CD4-positive, alpha-beta T cell (primary cell): ENCODE measurements at regions not wholly inside any gene's neighbourhood (a gene's known extent, or its start where the extent isn't known, plus 50 kb on each side); places are given as distances from the start of the nearest gene placed in this dataset.

Experiments
- ATAC-seq: fragments of 200-7000 bp; cut with Tn5 transposase; one replicate; pipeline ENCODE4 v1.10.0; 2022; ENCODE audit warnings: mild to moderate bottlenecking; ENCODE audit not compliant: poor library complexity
- CTCF ChIA-PET: fragments of 350-600 bp; sonication (Branson Sonifier 250); formaldehyde crosslinking; loops from one replicate; lab custom pipeline; 2021; ENCODE audit warnings: antibody characterized with exemption, inconsistent platforms; lab: Charles Lee
- POLR2A ChIA-PET: fragments of 350-600 bp; sonication (Branson Sonifier 250); formaldehyde crosslinking; loops from one replicate; lab custom pipeline; 2021; ENCODE audit warnings: antibody characterized with exemption, inconsistent platforms; lab: Charles Lee
- DNase-seq, 14 experiments: peaks; one replicate each; pipeline ENCODE4 v3.0.0-alpha.2; 2013 to 2020; ENCODE audit warnings: mixed read lengths in 2 of 14
- H3K27ac ChIP-seq, 2 donors: one replicate each; pipeline versions ENCODE4 v1.5.1 to v1.7.0; 2013; ENCODE audit warnings: low read length in 2 of 2, low read depth in 1 of 2, mild to moderate bottlenecking in 1 of 2
- H3K27me3 ChIP-seq, 2 experiments: 1 replicate in 1 of 2; 2 replicates in 1 of 2; pipeline versions ENCODE4 v1.6.1 to v1.7.0; 2013; ENCODE audit warnings: low read length in 2 of 2, control low read depth in 1 of 2, mild to moderate bottlenecking in 1 of 2, moderate library complexity in 1 of 2; ENCODE audit not compliant: insufficient read depth in 2 of 2, control insufficient read depth in 1 of 2
- H3K36me3 ChIP-seq: one replicate; pipeline ENCODE4 v1.6.1; 2013; ENCODE audit warnings: low read length, control low read depth; ENCODE audit not compliant: insufficient read depth
- H3K4me1 ChIP-seq: one replicate; pipeline ENCODE4 v1.6.1; 2013; ENCODE audit warnings: low read length, control low read depth; ENCODE audit not compliant: insufficient read depth
- H3K4me3 ChIP-seq: one replicate; pipeline ENCODE4 v1.5.1; 2013; ENCODE audit warnings: mild to moderate bottlenecking, low read length, moderate library complexity
- H3K9me3 ChIP-seq, 2 experiments: 1 replicate in 1 of 2; 2 replicates in 1 of 2; pipeline versions ENCODE4 v1.6.1 to v1.7.0; 2013; ENCODE audit warnings: low read length in 2 of 2, mild to moderate bottlenecking in 2 of 2, control low read depth in 1 of 2, moderate library complexity in 1 of 2; ENCODE audit not compliant: control insufficient read depth in 1 of 2, insufficient read depth in 1 of 2
- H3K27ac Mint-ChIP-seq: one replicate; pipeline ENCODE4 v1.8.0; 2020; ENCODE audit warnings: mixed read lengths
- H3K27me3 Mint-ChIP-seq: one replicate; pipeline ENCODE4 v1.8.0; 2021; ENCODE audit warnings: mixed read lengths
- H3K36me3 Mint-ChIP-seq: one replicate; pipeline ENCODE4 v1.8.0; 2021; ENCODE audit warnings: low read depth, mixed read lengths
- H3K4me1 Mint-ChIP-seq: one replicate; pipeline ENCODE4 v1.8.0; 2021; ENCODE audit warnings: low read depth, mixed read lengths
- H3K4me3 Mint-ChIP-seq: one replicate; pipeline ENCODE4 v1.8.0; 2020; ENCODE audit warnings: mild to moderate bottlenecking, mixed read lengths
- H3K9me3 Mint-ChIP-seq: one replicate; pipeline ENCODE4 v1.8.0; 2020; ENCODE audit warnings: mixed read lengths
- intact Hi-C, 2 experiments: fragments of 100-400 bp; cut with DNase I in 1 of 2; cut with micrococcal nuclease in 1 of 2; formaldehyde crosslinking; loops; one replicate each; pipeline versions ENCODE4 v1.15.1 to v1.9.0; 2023 to 2025; cut with DNase I, micrococcal nuclease
- TF ChIP-seq, protein P1 (sequence below): fragments of 200-600 bp; IDR thresholded peaks from one replicate; pipeline ENCODE4 v1.8.0; 2022; ENCODE audit warnings: antibody characterized with exemption, mild to moderate bottlenecking

DNA sequence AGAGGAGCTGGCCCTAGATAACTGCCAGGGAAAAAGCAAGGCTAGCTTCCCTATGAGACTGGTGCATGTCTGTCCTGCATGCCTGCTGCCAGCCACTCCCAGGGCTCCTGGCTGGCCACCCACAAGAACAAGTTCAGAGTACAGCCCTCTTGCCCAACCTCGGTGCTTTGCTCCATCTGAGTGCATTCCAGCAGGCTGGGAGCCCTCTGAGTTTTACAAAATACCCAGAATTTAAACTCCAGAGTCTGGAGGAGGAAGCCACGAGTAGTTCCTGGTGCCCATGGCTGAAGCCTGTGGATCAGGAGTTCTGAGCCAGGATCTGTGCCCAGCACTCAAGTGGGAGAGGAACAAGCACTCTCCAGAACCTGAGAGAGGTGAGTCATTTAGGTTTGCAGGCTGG is 111.6 kb downstream of the MAGEE2 start:
- Histone ChIP-seq H3K9me3 (peaks cover 0 to 4% of the 10 kb centered on the region in 2 experiments), H3K36me3 (no peaks in the 10 kb centered on the region), H3K27me3 (no peaks in the 10 kb centered on the region), H3K27ac (no peak overlapping the region), H3K4me1 (no peaks in the 10 kb centered on the region), H3K4me3 (no peak overlapping the region)
- no peaks in the 10 kb centered on the region for H3K4me1 Mint-ChIP-seq
- POLR2A ChIA-PET = no interaction called here
- H3K27ac Mint-ChIP-seq = no peak overlapping the region
- CTCF ChIA-PET = no interaction called here
- no peak for DNase-seq
- H3K4me3 Mint-ChIP-seq = no peak overlapping the region
- no peaks in the 10 kb centered on the region for H3K27me3 Mint-ChIP-seq
- ATAC-seq = no peak
- H3K36me3 Mint-ChIP-seq = no peaks in the 10 kb centered on the region
- no peaks in the 10 kb centered on the region for H3K9me3 Mint-ChIP-seq
- intact Hi-C loops = no loop called here
- TF ChIP-seq, protein P1, sequence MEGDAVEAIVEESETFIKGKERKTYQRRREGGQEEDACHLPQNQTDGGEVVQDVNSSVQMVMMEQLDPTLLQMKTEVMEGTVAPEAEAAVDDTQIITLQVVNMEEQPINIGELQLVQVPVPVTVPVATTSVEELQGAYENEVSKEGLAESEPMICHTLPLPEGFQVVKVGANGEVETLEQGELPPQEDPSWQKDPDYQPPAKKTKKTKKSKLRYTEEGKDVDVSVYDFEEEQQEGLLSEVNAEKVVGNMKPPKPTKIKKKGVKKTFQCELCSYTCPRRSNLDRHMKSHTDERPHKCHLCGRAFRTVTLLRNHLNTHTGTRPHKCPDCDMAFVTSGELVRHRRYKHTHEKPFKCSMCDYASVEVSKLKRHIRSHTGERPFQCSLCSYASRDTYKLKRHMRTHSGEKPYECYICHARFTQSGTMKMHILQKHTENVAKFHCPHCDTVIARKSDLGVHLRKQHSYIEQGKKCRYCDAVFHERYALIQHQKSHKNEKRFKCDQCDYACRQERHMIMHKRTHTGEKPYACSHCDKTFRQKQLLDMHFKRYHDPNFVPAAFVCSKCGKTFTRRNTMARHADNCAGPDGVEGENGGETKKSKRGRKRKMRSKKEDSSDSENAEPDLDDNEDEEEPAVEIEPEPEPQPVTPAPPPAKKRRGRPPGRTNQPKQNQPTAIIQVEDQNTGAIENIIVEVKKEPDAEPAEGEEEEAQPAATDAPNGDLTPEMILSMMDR = no peak

DNA sequence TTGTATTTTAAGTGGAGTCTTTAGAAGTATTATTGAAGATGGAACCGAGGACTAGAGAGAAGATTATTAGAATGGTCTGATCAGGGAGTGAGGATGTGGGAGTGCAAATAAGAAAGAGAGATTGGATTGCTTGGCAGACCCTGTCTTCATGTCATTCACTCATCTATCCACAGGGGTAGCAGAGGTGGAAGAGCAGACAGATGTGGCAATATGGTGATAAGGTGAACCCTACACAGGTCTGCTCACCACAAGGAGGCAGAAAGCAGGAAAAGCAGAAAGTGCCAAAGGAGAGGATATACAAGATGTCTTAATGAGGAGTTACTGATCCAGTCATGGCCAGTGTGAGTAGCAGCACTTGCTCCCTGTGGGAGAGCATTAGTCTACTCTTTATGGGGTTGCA is 129.4 kb downstream of the MAGEE2 start:
- intact Hi-C loops = no loop called here
- Mint-ChIP-seq H3K36me3 (peaks cover 7% of the 10 kb centered on the region), H3K4me3 (no peak overlapping the region), H3K27me3 (no peaks in the 10 kb centered on the region), H3K27ac (no peak overlapping the region), H3K9me3 (no peaks in the 10 kb centered on the region), H3K4me1 (no peaks in the 10 kb centered on the region)
- ATAC-seq (no peak), DNase-seq (no peak)
- H3K9me3 ChIP-seq = no peaks in the 10 kb centered on the region
- H3K4me3 ChIP-seq = no peak overlapping the region
- H3K36me3 ChIP-seq = no peaks in the 10 kb centered on the region
- no peaks in the 10 kb centered on the region for H3K27me3 ChIP-seq
- POLR2A ChIA-PET = no interaction called here
- TF ChIP-seq, protein P1 = no peak
- CTCF ChIA-PET = no interaction called here
- no peaks in the 10 kb centered on the region for H3K4me1 ChIP-seq
- no peak overlapping the region for H3K27ac ChIP-seq

DNA sequence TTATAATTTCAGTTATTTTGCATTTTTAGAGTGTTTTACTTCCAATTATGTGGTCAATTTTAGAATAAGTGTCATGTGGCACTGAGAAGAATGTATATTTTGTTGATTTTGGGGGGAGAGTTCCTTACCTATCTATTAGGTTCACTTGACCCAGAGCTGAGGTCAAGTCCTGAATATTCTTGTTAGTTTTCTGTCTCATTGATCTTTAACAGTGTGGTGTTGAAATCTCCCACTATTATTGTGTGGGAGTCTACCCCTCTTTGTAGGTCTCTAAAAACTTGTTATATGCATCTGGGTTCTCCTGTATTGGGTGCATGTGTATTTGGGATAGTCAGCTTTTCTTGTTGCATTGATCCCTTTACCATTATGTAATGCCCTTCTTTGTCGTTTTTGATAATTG is 127.0 kb upstream of the ZDHHC15 start:
- ChIA-PET CTCF (no interaction called here), POLR2A (no interaction called here)
- Histone ChIP-seq H3K36me3 (no peaks in the 10 kb centered on the region), H3K9me3 (peaks cover 7 to 9% of the 10 kb centered on the region in 2 experiments), H3K4me1 (no peaks in the 10 kb centered on the region), H3K27ac (no peak overlapping the region), H3K27me3 (no peaks in the 10 kb centered on the region), H3K4me3 (no peak overlapping the region)
- peaks cover 22% of the 10 kb centered on the region for H3K36me3 Mint-ChIP-seq
- ATAC-seq (no peak), DNase-seq (no peak)
- no peak overlapping the region for H3K4me3 Mint-ChIP-seq
- H3K27ac Mint-ChIP-seq = no peak overlapping the region
- intact Hi-C loops = no loop called here
- no peaks in the 10 kb centered on the region for H3K27me3 Mint-ChIP-seq
- no peaks in the 10 kb centered on the region for H3K4me1 Mint-ChIP-seq
- TF ChIP-seq, protein P1 = no peak
- peaks cover 8% of the 10 kb centered on the region for H3K9me3 Mint-ChIP-seq
